B cell (primary cell): ENCODE measurements at regions not wholly inside any gene's neighbourhood (a gene's known extent, or its start where the extent isn't known, plus 50 kb on each side); places are given as distances from the start of the nearest gene placed in this dataset.

Experiments used
- ATAC-seq: fragments of 200-7000 bp; cut with Tn5 transposase; one replicate; pipeline ENCODE4 v1.10.0; 2021; ENCODE audit warnings: low read depth, mild to moderate bottlenecking, moderate number of reproducible peaks, moderate library complexity
- CTCF ChIA-PET: fragments of 350-600 bp; sonication (Branson Sonifier 250); formaldehyde crosslinking; loops from one replicate; lab custom pipeline; 2021; ENCODE audit warnings: antibody characterized with exemption, inconsistent platforms; lab: Charles Lee
- POLR2A ChIA-PET: fragments of 350-600 bp; sonication (Branson Sonifier 250); formaldehyde crosslinking; loops from one replicate; lab custom pipeline; 2021; ENCODE audit warnings: antibody characterized with exemption; lab: Charles Lee
- DNase-seq: peaks from one replicate; pipeline ENCODE4 v3.0.0; 2013
- H2AFZ ChIP-seq: 2 replicates; pipeline ENCODE4 v1.6.1; 2012; ENCODE audit warnings: mild to moderate bottlenecking, low read depth, low read length; ENCODE audit not compliant: insufficient read depth, poor library complexity, severe bottlenecking
- H3K27ac ChIP-seq, 2 donors: 1 replicate in 1 of 2; 2 replicates in 1 of 2; pipeline ENCODE4 v1.5.1; 2012 to 2013; ENCODE audit warnings: low read length in 2 of 2, mild to moderate bottlenecking in 2 of 2, moderate library complexity in 1 of 2
- H3K27me3 ChIP-seq, 4 experiments: fragments of 200-600 bp in 1 of 4; sonication (generic) in 1 of 4; replicated peaks in 1 of 4; 1 replicate in 2 of 4; 2 replicates in 2 of 4; pipeline versions ENCODE4 v1.6.1 to v1.7.0; 2013 to 2016; ENCODE audit warnings: low read length in 3 of 4, mild to moderate bottlenecking in 2 of 4, mixed read lengths in 1 of 4, moderate library complexity in 1 of 4; ENCODE audit not compliant: insufficient read depth in 4 of 4, control insufficient read depth in 3 of 4; ENCODE audit errors: control extremely low read depth in 1 of 4
- H3K36me3 ChIP-seq, 2 experiments: replicated peaks in 1 of 2; 1 replicate in 1 of 2; 2 replicates in 1 of 2; pipeline versions ENCODE4 v1.6.1 to v1.7.1; 2013; ENCODE audit warnings: low read length in 1 of 2; ENCODE audit not compliant: insufficient read depth in 2 of 2, control insufficient read depth in 1 of 2; ENCODE audit errors: control extremely low read depth in 1 of 2, extremely low read depth in 1 of 2
- H3K4me1 ChIP-seq, 2 donors: fragments of 200-600 bp in 1 of 2; sonication (generic) in 1 of 2; 1 replicate in 1 of 2; 2 replicates in 1 of 2; pipeline versions ENCODE4 v1.5.1 to v1.6.1; 2013 to 2017; ENCODE audit warnings: low read length in 2 of 2; ENCODE audit not compliant: control insufficient read depth in 2 of 2, insufficient read depth in 2 of 2
- H3K4me2 ChIP-seq: replicated peaks from 2 replicates; pipeline ENCODE3; 2012; ENCODE audit warnings: mild to moderate bottlenecking, low read depth, low read length; ENCODE audit not compliant: poor library complexity, severe bottlenecking
- H3K4me3 ChIP-seq, 5 experiments: fragments of 200-600 bp in 1 of 5; sonication (generic) in 1 of 5; 1 replicate in 3 of 5; 2 replicates in 2 of 5; pipeline versions ENCODE4 v1.5.1 to v1.7.0; 2011 to 2016; ENCODE audit warnings: low read length in 4 of 5, mild to moderate bottlenecking in 4 of 5, low read depth in 2 of 5, control low read depth in 1 of 5, moderate library complexity in 1 of 5; ENCODE audit not compliant: insufficient read depth in 1 of 5; ENCODE audit errors: control extremely low read depth in 1 of 5, extremely low read depth in 1 of 5
- H3K79me2 ChIP-seq: fragments of 200-600 bp; sonication (generic); one replicate; pipeline ENCODE4 v1.6.0; 2016; ENCODE audit warnings: low read length; ENCODE audit not compliant: control insufficient read depth, insufficient read depth
- H3K9ac ChIP-seq: fragments of 200-600 bp; sonication (generic); 2 replicates; pipeline ENCODE4 v1.6.1; 2017; ENCODE audit warnings: mild to moderate bottlenecking, low read length, moderate library complexity
- H3K9me3 ChIP-seq, 3 donors: one replicate each; pipeline versions ENCODE4 v1.6.1 to v1.7.1; 2013; ENCODE audit warnings: low read length in 2 of 3; ENCODE audit not compliant: control insufficient read depth in 2 of 3, insufficient read depth in 1 of 3; ENCODE audit errors: control extremely low read depth in 1 of 3
- H4K20me1 ChIP-seq: 2 replicates; pipeline ENCODE4 v1.6.0; 2012; ENCODE audit warnings: mild to moderate bottlenecking, low read length; ENCODE audit not compliant: insufficient read depth, control insufficient read depth, poor library complexity, severe bottlenecking
- H3K27ac Mint-ChIP-seq: one replicate; pipeline ENCODE4 v1.8.0; 2021; ENCODE audit warnings: mixed read lengths
- H3K27me3 Mint-ChIP-seq: one replicate; pipeline ENCODE4 v1.8.0; 2021; ENCODE audit warnings: mixed read lengths
- H3K4me1 Mint-ChIP-seq: one replicate; pipeline ENCODE4 v1.8.0; 2021; ENCODE audit warnings: mixed read lengths
- H3K4me3 Mint-ChIP-seq: one replicate; pipeline ENCODE4 v1.8.0; 2021; ENCODE audit warnings: mixed read lengths
- H3K9me3 Mint-ChIP-seq: one replicate; pipeline ENCODE4 v1.8.0; 2022; ENCODE audit warnings: mixed read lengths; ENCODE audit not compliant: insufficient read depth
- CTCF ChIP-seq: fragments of 200-600 bp; IDR thresholded peaks from one replicate; pipeline ENCODE4 v1.8.0; 2022; ENCODE audit warnings: antibody characterized with exemption, mild to moderate bottlenecking
- EZH2 ChIP-seq: IDR thresholded peaks from 2 replicates; pipeline ENCODE4 v1.6.1; 2012; ENCODE audit warnings: borderline replicate concordance, low read depth, mild to moderate bottlenecking, moderate library complexity, low read length; ENCODE audit not compliant: insufficient read depth, poor library complexity, severe bottlenecking
- WGBS: methylation state at CpG from one replicate; pipeline ENCODE4 v1.1.5; 2013; ENCODE audit warnings: missing lambda C conversion rate; ENCODE audit not compliant: insufficient coverage; 5-methylcytosine and 5-hydroxymethylcytosine counted together
- intact Hi-C: fragments of 100-400 bp; cut with micrococcal nuclease; formaldehyde crosslinking; loops from one replicate; pipeline ENCODE4 v1.10.0; 2022

GRCh38 chr7:17501441-17502212, 203.2 kb downstream of the AHR start:
- no peaks in the 10 kb centered on the region for H3K9me3 Mint-ChIP-seq
- no peaks in the 10 kb centered on the region for H3K27me3 ChIP-seq
- H3K9ac ChIP-seq: no peak overlapping the region
- H3K4me3 ChIP-seq: no peak overlapping the region
- H3K79me2 ChIP-seq: no peaks in the 10 kb centered on the region
- no peak overlapping the region for H3K27ac ChIP-seq
- H3K4me2 ChIP-seq: no peak overlapping the region
- DNase-seq: no peak
- intact Hi-C loops: no loop called here
- H3K4me1 ChIP-seq: no peaks in the 10 kb centered on the region
- no peaks in the 10 kb centered on the region for H3K36me3 ChIP-seq
- no peak overlapping the region for H3K4me3 Mint-ChIP-seq
- ATAC-seq: no peak
- H3K27me3 Mint-ChIP-seq: no peaks in the 10 kb centered on the region
- H3K27ac Mint-ChIP-seq: no peak overlapping the region
- ChIA-PET POLR2A (no interaction called here), CTCF (no interaction called here)
- WGBS: no CpG with 5 or more reads among the region's 1 CpG
- no peaks in the 10 kb centered on the region for H3K9me3 ChIP-seq
- TF ChIP-seq EZH2 (no peak), CTCF (no peak)
- peaks cover 9% of the 10 kb centered on the region for H3K4me1 Mint-ChIP-seq
- H4K20me1 ChIP-seq: no peaks in the 10 kb centered on the region
- H2AFZ ChIP-seq: no peak overlapping the region

- Histone ChIP-seq H3K9ac (no peak overlapping the region), H3K27me3 (no peaks in the 10 kb centered on the region), H3K4me1 (no peaks in the 10 kb centered on the region), H4K20me1 (no peaks in the 10 kb centered on the region), H3K9me3 (no peaks in the 10 kb centered on the region), H3K27ac (no peak overlapping the region), H3K79me2 (no peaks in the 10 kb centered on the region), H3K4me3 (no peak overlapping the region), H3K4me2 (no peak overlapping the region), H3K36me3 (no peaks in the 10 kb centered on the region), H2AFZ (no peak overlapping the region)
- WGBS: no CpG with 5 or more reads among the region's 2 CpGs
- H3K27me3 Mint-ChIP-seq: no peaks in the 10 kb centered on the region
- TF ChIP-seq EZH2 (no peak), CTCF (no peak)
- peaks cover 8% of the 10 kb centered on the region for H3K4me1 Mint-ChIP-seq
- H3K27ac Mint-ChIP-seq: no peak overlapping the region
- H3K4me3 Mint-ChIP-seq: no peak overlapping the region
- no peaks in the 10 kb centered on the region for H3K9me3 Mint-ChIP-seq
- no peak for DNase-seq
- intact Hi-C loops: no loop called here
- ChIA-PET POLR2A (no interaction called here), CTCF (no interaction called here)
- ATAC-seq: no peak
Measured at GRCh38 chr7:17502213-17503060, 204.0 kb downstream of the AHR start.
